Brain microvascular endothelial cell (primary cell): ENCODE measurements at regions not wholly inside any gene's neighbourhood (a gene's known extent, or its start where the extent isn't known, plus 50 kb on each side); places are given as distances from the start of the nearest gene placed in this dataset.

Source experiments
- DNase-seq: peaks from one replicate; pipeline ENCODE4 v3.0.0-alpha.2; 2020
- H3K27ac ChIP-seq: fragments of 250-450 bp; sonication (Bioruptor Pico); 2 replicates; pipeline ENCODE4 v1.5.1; 2020; ENCODE audit warnings: mild to moderate bottlenecking, moderate library complexity
- H3K27me3 ChIP-seq: fragments of 250-450 bp; sonication (Bioruptor Pico); replicated peaks from 2 replicates; pipeline ENCODE4 v1.5.1; 2020; ENCODE audit warnings: mild to moderate bottlenecking
- H3K36me3 ChIP-seq: fragments of 250-450 bp; sonication (Bioruptor Pico); replicated peaks from 2 replicates; pipeline ENCODE4 v1.5.1; 2020; ENCODE audit warnings: mild to moderate bottlenecking
- H3K4me3 ChIP-seq: 2 replicates; pipeline ENCODE4 v1.5.1; 2011; ENCODE audit warnings: low read depth, mild to moderate bottlenecking, control low read depth, low read length, moderate library complexity
- CTCF ChIP-seq: IDR thresholded peaks from 2 replicates; pipeline ENCODE4 v1.5.1; 2011; ENCODE audit warnings: low read depth, mild to moderate bottlenecking, moderate library complexity, low read length, control low read depth, inconsistent platforms; ENCODE audit errors: missing control alignments
- in situ Hi-C: cut with HindIII; loops from 2 replicates; pipeline ENCODE4 v1.10.0; 2017; ENCODE audit warnings: low sequenced_read_pairs, low pct_ligation_motif_present

- in situ Hi-C loops, result no loop called here
- no peak for TF ChIP-seq CTCF
- H3K27ac ChIP-seq, result no peak overlapping the region
- H3K36me3 ChIP-seq, result no peaks in the 10 kb centered on the region
- no peak for DNase-seq
- no peaks in the 10 kb centered on the region for H3K27me3 ChIP-seq
- no peak overlapping the region for H3K4me3 ChIP-seq
These were observed 344.9 kb downstream of the TSN start for GRCh38 chr2:122100346-122100745.

GRCh38 chr2:122100756-122101155, 345.3 kb downstream of the TSN start:
- in situ Hi-C loops, result no loop called here
- no peak for TF ChIP-seq CTCF

GRCh38 chr2:122101319-122101718, 345.9 kb downstream of the TSN start:
- no peak overlapping the region for H3K4me3 ChIP-seq
- DNase-seq, result no peak
- in situ Hi-C loops, result no loop called here
- H3K27me3 ChIP-seq, result no peaks in the 10 kb centered on the region
- H3K27ac ChIP-seq, result no peak overlapping the region
- TF ChIP-seq CTCF, result no peak
- no peaks in the 10 kb centered on the region for H3K36me3 ChIP-seq

More at GRCh38 chr2:122100756-122101155, 345.3 kb downstream of the TSN start:
- no peaks in the 10 kb centered on the region for H3K27me3 ChIP-seq
- no peak overlapping the region for H3K4me3 ChIP-seq
- H3K36me3 ChIP-seq, result no peaks in the 10 kb centered on the region
- no peak overlapping the region for H3K27ac ChIP-seq
- no peak for DNase-seq

- Histone ChIP-seq H3K27me3 (no peaks in the 10 kb centered on the region), H3K27ac (no peak overlapping the region), H3K4me3 (no peak overlapping the region), H3K36me3 (no peaks in the 10 kb centered on the region)
- no peak for DNase-seq
- no peak for TF ChIP-seq CTCF
- in situ Hi-C loops, result no loop called here
These were observed 349.9 kb downstream of the TSN start for GRCh38 chr2:122105171-122105876.

- no peaks in the 10 kb centered on the region for H3K36me3 ChIP-seq
- H3K27ac ChIP-seq, result no peak overlapping the region
- in situ Hi-C loops, result no loop called here
- no peak for TF ChIP-seq CTCF
- H3K4me3 ChIP-seq, result no peak overlapping the region
- DNase-seq, result no peak
- H3K27me3 ChIP-seq, result no peaks in the 10 kb centered on the region
These were observed 350.4 kb downstream of the TSN start for GRCh38 chr2:122105877-122106206.

GRCh38 chr2:122108186-122108585, 352.7 kb downstream of the TSN start:
- in situ Hi-C loops, result no loop called here
- DNase-seq, result no peak

More at GRCh38 chr2:122108186-122108585, 352.7 kb downstream of the TSN start:
- no peak for TF ChIP-seq CTCF
- Histone ChIP-seq H3K27ac (no peak overlapping the region), H3K36me3 (no peaks in the 10 kb centered on the region), H3K4me3 (no peak overlapping the region), H3K27me3 (no peaks in the 10 kb centered on the region)
